ENCODE measurements at regions not wholly inside any gene's neighbourhood (a gene's known extent, or its start where the extent isn't known, plus 50 kb on each side); places are given as distances from the start of the nearest gene placed in this dataset.

- TF ChIP-seq, protein P1, sequence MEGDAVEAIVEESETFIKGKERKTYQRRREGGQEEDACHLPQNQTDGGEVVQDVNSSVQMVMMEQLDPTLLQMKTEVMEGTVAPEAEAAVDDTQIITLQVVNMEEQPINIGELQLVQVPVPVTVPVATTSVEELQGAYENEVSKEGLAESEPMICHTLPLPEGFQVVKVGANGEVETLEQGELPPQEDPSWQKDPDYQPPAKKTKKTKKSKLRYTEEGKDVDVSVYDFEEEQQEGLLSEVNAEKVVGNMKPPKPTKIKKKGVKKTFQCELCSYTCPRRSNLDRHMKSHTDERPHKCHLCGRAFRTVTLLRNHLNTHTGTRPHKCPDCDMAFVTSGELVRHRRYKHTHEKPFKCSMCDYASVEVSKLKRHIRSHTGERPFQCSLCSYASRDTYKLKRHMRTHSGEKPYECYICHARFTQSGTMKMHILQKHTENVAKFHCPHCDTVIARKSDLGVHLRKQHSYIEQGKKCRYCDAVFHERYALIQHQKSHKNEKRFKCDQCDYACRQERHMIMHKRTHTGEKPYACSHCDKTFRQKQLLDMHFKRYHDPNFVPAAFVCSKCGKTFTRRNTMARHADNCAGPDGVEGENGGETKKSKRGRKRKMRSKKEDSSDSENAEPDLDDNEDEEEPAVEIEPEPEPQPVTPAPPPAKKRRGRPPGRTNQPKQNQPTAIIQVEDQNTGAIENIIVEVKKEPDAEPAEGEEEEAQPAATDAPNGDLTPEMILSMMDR (IDR thresholded peaks at IDR 0.05) = no peak
- TF ChIP-seq POLR2A (IDR thresholded peaks at IDR 0.05) = no peak
- TF ChIP-seq EP300 (IDR thresholded peaks at IDR 0.05) = no peak
These were observed 90.7 kb upstream of the GPC3 start for GRCh38 chrX:134075894-134076718.

Measured in tibial nerve (tissue), 4 donors.